B cell (primary cell): ENCODE measurements at regions not wholly inside any gene's neighbourhood (a gene's known extent, or its start where the extent isn't known, plus 50 kb on each side); places are given as distances from the start of the nearest gene placed in this dataset.

ENCODE experiments used
- CTCF ChIP-seq: fragments of 200-600 bp; IDR thresholded peaks from one replicate; pipeline ENCODE4 v1.8.0; 2022; ENCODE audit warnings: antibody characterized with exemption, mild to moderate bottlenecking
- EZH2 ChIP-seq: IDR thresholded peaks from 2 replicates; pipeline ENCODE4 v1.6.1; 2012; ENCODE audit warnings: borderline replicate concordance, low read depth, mild to moderate bottlenecking, moderate library complexity, low read length; ENCODE audit not compliant: insufficient read depth, poor library complexity, severe bottlenecking

- TF ChIP-seq CTCF (no peak), EZH2 (no peak)
Measured at GRCh38 chr18:40094441-40094840, 1860.6 kb upstream of the PIK3C3 start.
